ENCODE measurements at regions not wholly inside any gene's neighbourhood (a gene's known extent, or its start where the extent isn't known, plus 50 kb on each side); places are given as distances from the start of the nearest gene placed in this dataset.
"Not testable (repeated sequence)": the region's sequence is repeated elsewhere in the genome, so short reads cannot be mapped to it uniquely, and the experiment has no call there.

DNA sequence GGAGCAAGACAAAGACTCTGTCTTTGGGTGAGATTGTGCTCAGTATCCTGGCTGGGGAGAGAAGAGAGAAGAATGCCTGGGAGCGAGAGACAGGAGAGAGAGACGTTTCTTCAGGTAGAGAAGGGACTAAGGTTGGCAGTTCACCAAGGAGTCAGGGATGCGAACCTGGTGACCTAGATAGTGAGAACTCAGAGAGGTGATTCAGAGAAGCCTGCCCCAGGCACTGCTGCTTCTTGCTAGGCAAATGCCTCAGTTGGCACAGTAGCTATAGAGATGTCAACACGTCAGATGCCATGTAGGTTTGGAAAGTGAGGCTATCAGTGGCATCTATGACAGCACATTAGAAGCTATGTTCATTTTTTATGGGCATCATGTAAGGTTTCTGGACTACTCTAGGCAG is 231.6 kb upstream of the VLDLR start:
- TF ChIP-seq, protein P1, sequence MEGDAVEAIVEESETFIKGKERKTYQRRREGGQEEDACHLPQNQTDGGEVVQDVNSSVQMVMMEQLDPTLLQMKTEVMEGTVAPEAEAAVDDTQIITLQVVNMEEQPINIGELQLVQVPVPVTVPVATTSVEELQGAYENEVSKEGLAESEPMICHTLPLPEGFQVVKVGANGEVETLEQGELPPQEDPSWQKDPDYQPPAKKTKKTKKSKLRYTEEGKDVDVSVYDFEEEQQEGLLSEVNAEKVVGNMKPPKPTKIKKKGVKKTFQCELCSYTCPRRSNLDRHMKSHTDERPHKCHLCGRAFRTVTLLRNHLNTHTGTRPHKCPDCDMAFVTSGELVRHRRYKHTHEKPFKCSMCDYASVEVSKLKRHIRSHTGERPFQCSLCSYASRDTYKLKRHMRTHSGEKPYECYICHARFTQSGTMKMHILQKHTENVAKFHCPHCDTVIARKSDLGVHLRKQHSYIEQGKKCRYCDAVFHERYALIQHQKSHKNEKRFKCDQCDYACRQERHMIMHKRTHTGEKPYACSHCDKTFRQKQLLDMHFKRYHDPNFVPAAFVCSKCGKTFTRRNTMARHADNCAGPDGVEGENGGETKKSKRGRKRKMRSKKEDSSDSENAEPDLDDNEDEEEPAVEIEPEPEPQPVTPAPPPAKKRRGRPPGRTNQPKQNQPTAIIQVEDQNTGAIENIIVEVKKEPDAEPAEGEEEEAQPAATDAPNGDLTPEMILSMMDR (IDR thresholded peaks at IDR 0.05) = no peak
- TF ChIP-seq POLR2A (IDR thresholded peaks at IDR 0.05) = no peak
- no peak overlapping the region for H3K4me3 ChIP-seq
- intact Hi-C loops (cut with DNase I) = no loop called here
- H3K27me3 ChIP-seq = no peaks in the 10 kb centered on the region
- H3K36me3 ChIP-seq (replicated peaks in 1 of 2; ENCODE audit: insufficient read depth in 1 of 2, low read depth in 2 of 2) = no peaks in the 10 kb centered on the region
- no peaks in the 10 kb centered on the region for H3K4me1 ChIP-seq
- ATAC-seq = no peak
- DNase-seq = no peak
- H3K9me3 ChIP-seq = no peaks in the 10 kb centered on the region
- H3K27ac ChIP-seq = no peak overlapping the region
- 87% methylated on average over 4 of the region's 4 CpGs for WGBS, 2 donors

DNA sequence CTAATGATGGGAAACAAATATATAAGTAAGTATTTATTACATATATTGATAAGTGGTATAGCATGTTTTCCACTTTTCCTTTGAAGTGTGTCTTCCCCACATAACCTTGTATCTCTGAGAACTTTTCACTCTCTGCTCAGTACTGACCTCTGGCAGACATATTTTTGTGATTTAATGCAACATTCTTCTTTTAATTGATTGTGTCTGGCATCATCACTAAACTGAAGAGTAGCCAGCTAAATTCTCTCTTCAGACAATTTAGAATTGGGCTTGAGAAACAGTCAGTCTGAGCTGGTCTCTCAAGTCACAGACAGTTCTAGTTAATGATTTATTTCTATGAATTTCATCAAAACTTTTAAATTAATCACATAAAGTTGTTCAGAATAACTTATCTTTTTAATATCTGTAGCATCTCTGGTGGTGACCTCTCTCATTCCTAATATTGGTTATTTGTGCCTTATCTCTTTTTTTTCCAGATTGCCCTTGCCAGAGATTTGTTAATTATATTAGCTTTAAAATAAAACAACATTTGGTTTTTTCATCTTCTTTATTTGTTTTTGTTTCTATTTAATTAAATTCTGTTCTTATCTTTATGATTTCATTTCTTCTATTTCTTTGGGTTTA is 230.0 kb upstream of the VLDLR start:
- H3K4me1 ChIP-seq; intact Hi-C loops (cut with DNase I); H3K9me3 ChIP-seq; ATAC-seq; H3K27ac ChIP-seq; DNase-seq; H3K36me3 ChIP-seq (replicated peaks in 1 of 2; ENCODE audit: insufficient read depth in 1 of 2, low read depth in 2 of 2); H3K4me3 ChIP-seq; H3K27me3 ChIP-seq: not testable (repeated sequence)

DNA sequence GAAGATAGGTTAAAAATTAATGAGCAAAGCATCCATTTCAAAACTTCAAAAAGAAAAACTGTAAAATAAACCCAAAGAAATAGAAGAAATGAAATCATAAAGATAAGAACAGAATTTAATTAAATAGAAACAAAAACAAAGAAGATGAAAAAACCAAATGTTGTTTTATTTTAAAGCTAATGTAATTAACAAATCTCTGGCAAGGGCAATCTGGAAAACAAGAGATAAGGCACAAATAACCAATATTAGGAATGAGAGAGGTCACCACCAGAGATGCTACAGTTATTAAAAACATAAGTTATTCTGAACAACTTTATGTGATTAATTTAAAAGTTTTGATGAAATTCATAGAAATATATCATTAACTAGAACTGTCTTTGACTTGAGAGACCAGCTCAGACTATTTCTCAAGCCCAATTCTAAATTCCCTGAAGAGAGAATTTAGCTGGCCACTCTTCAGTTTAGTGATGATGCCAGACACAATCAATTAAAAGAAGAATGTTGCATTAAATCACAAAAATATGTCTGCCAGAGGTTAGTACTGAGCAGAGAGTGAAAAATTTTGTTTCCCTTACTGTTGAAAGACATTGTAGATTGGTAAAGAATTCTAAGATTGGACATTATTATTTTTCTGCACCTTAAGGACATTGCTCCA is 227.4 kb upstream of the VLDLR start:
- H3K4me3 ChIP-seq; intact Hi-C loops (cut with DNase I); DNase-seq; H3K4me1 ChIP-seq; H3K36me3 ChIP-seq (replicated peaks in 1 of 2; ENCODE audit: insufficient read depth in 1 of 2, low read depth in 2 of 2); H3K27me3 ChIP-seq; H3K9me3 ChIP-seq; ATAC-seq; H3K27ac ChIP-seq: not testable (repeated sequence)

DNA sequence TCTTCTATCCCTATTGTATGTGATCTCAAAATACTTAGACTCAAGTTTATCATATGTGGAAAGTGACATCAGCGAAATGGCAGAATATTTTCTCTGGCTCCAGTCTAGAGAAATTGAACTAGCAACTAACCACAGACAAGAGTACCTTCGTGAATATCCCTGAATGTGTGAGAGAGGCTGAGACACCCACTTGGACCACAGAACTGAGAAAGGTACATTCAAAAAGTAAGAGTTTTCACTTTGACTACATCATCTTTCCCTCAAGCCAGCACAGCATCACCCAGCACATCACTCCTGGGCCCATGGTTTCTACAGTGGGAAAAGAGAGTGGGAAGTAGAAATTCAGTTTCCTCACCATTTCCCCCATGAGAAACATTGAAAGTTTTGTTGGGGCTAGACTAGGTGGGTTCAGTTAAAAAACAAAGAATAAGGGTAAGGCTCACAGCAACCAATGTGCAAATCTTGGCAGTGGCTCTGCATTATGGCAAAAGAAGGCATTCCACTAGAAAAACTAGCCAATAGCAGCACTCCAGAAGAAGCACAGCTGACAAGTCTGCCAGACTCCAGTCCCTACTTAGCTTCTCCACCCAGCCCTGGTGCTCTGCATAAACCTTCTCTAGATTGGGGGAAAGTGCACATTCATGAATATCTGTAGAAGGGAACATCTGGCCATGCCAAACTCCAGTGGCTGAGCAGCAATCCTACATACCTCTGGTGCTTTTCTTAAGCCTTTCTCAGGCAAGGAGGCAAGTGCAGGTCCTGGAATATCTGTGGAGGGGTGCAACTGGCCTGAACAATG is 225.6 kb upstream of the VLDLR start:
- 86 to 87% methylated on average over 2 of the region's 2 CpGs for WGBS, 2 donors
- Histone ChIP-seq H3K27me3 (no peaks in the 10 kb centered on the region), H3K36me3 (replicated peaks in 1 of 2; ENCODE audit: insufficient read depth in 1 of 2, low read depth in 2 of 2) (no peaks in the 10 kb centered on the region), H3K9me3 (no peaks in the 10 kb centered on the region), H3K4me3 (no peak overlapping the region), H3K27ac (no peak overlapping the region), H3K4me1 (no peaks in the 10 kb centered on the region)
- no peak for TF ChIP-seq POLR2A (IDR thresholded peaks at IDR 0.05)
- TF ChIP-seq, protein P1 (IDR thresholded peaks at IDR 0.05) = no peak
- intact Hi-C loops (cut with DNase I) = no loop called here
- no peak for ATAC-seq
- DNase-seq = no peak

DNA sequence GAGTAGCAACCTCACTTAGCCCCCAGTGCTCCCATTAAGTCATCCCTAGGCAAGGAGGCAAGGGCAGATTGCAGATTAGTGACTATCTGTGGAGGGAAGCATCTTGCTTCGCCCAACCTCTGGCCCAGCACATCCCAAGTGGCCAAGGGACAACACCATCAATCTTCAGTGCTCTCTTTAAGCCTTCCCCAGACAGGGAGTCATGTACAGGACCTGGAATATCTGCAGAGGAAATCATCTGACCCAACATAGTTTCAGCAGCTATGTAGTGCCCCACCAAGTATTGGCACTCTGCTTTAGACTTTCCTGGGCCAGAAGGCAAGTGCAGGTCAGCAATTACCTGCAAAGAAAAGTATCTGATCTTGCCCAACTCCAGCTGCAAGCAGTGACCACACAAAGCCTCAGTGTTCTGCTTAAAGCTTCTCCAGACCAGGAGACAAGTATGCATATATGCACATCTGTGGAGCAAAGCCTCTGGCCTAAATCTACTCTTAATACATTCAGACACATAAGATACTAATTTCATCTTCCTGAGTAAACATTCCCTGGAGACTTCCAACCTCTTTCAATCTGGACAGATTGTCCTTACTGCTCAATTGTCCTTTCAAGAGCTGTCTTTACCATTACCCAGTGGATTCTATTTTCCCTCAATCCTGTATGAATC is 224.8 kb upstream of the VLDLR start:
- Histone ChIP-seq H3K27ac (no peak overlapping the region), H3K9me3 (no peaks in the 10 kb centered on the region), H3K4me3 (no peak overlapping the region), H3K27me3 (no peaks in the 10 kb centered on the region), H3K36me3 (replicated peaks in 1 of 2; ENCODE audit: insufficient read depth in 1 of 2, low read depth in 2 of 2) (no peaks in the 10 kb centered on the region), H3K4me1 (no peaks in the 10 kb centered on the region)
- no peak for DNase-seq
- TF ChIP-seq, protein P1 (IDR thresholded peaks at IDR 0.05) = no peak
- TF ChIP-seq POLR2A (IDR thresholded peaks at IDR 0.05) = no peak
- 0 to 29% methylated on average over 1 of the region's 1 CpG for WGBS, 2 donors
- intact Hi-C loops (cut with DNase I) = no loop called here
- no peak for ATAC-seq

DNA sequence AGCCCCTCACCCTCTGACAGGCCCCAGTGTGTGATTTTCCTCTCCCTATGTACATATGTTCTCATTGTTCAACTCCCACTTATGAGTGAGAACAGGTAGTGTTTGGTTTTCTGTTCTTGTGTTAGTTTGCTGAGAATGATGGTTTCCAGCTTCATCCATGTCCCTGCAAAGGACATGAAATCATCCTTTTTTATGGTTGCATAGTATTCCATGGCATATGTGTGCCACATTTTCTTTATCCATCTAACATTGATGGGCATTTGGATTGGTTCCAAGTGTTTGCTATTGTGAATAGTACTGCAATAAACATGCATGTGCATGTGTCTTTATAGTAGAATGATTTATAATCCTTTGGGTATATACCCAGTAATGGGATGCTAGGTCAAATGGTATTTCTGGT is 223.7 kb upstream of the VLDLR start:
- H3K9me3 ChIP-seq; H3K4me3 ChIP-seq; H3K27ac ChIP-seq; ATAC-seq; intact Hi-C loops (cut with DNase I); DNase-seq; H3K36me3 ChIP-seq (replicated peaks in 1 of 2; ENCODE audit: insufficient read depth in 1 of 2, low read depth in 2 of 2); H3K4me1 ChIP-seq; H3K27me3 ChIP-seq: not testable (repeated sequence)

DNA sequence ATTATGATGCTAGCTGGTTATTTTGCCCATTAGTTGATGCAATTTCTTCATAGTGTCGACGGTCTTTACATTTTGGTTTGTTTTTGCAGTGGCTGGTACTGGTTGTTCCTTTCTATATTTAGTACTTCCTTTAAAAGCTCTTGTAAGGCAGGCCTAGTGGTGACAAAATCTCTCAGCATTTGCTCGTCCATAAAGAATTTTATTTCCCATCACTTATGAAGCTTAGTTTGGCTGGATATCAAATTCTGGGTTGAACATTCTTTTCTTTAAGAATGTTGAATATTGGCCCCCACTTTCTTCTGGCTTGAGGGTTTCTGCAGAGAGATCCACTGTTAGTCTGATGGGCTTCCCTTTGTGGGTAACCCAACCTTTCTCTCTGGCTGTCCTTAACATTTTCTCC is 219.8 kb upstream of the VLDLR start:
- H3K27me3 ChIP-seq; H3K36me3 ChIP-seq (replicated peaks in 1 of 2; ENCODE audit: insufficient read depth in 1 of 2, low read depth in 2 of 2); ATAC-seq; H3K4me3 ChIP-seq; H3K9me3 ChIP-seq; intact Hi-C loops (cut with DNase I); H3K27ac ChIP-seq; H3K4me1 ChIP-seq; DNase-seq: not testable (repeated sequence)
- 66 to 76% methylated on average over 3 of the region's 3 CpGs for WGBS, 2 donors

All from body of pancreas (tissue), 4 donors.